Endothelial cell of umbilical vein (primary cell): ENCODE measurements at regions not wholly inside any gene's neighbourhood (a gene's known extent, or its start where the extent isn't known, plus 50 kb on each side); places are given as distances from the start of the nearest gene placed in this dataset.

Experiments
- BruUV-seq: library from RNA; stranded (reverse); fragments of 400-500 nt; replicated peaks from 2 replicates; lab custom pipeline; 2021; lab: Mats Ljungman, UMichigan
- CTCF ChIA-PET: fragments of 300-600, 350-600 bp; sonication (Branson Sonifier 250); formaldehyde crosslinking; loops from one replicate; lab custom pipeline; 2021; ENCODE audit warnings: antibody characterized with exemption, inconsistent platforms; lab: Charles Lee
- POLR2A ChIA-PET: fragments of 300-600, 350-600 bp; sonication (Branson Sonifier 250); formaldehyde crosslinking; loops from one replicate; lab custom pipeline; 2021; ENCODE audit warnings: antibody characterized with exemption, inconsistent platforms; lab: Charles Lee
- DNase-seq: peaks from one replicate; pipeline ENCODE4 v3.0.0-alpha.2; 2011; ENCODE audit warnings: low read depth, low spot score
- FAIRE-seq: peaks from 2 replicates; lab custom pipeline; 2011; peaks lifted over from hg19 to GRCh38; lab: Jason Lieb, UNC
- H2AFZ ChIP-seq: 2 replicates; pipeline ENCODE4 v1.6.0; 2012; ENCODE audit warnings: low read depth, low read length, control low read depth, inconsistent platforms
- H3K27ac ChIP-seq: 2 replicates; pipeline ENCODE4 v1.5.1; 2011; ENCODE audit warnings: low read depth, mild to moderate bottlenecking, control low read depth, low read length, moderate library complexity; ENCODE audit not compliant: insufficient read depth
- H3K27me3 ChIP-seq, 2 experiments: 2 replicates each; pipeline versions ENCODE4 v1.6.0 to v1.6.1; 2011; ENCODE audit warnings: low read length in 2 of 2, mixed read lengths in 1 of 2; ENCODE audit not compliant: control insufficient read depth in 2 of 2, insufficient read depth in 2 of 2
- H3K36me3 ChIP-seq, 2 experiments: 2 replicates in 1 of 2; 3 replicates in 1 of 2; pipeline ENCODE4 v1.5.1; 2011; ENCODE audit warnings: low read length in 2 of 2, mild to moderate bottlenecking in 1 of 2, moderate library complexity in 1 of 2; ENCODE audit not compliant: control insufficient read depth in 2 of 2, insufficient read depth in 2 of 2; ENCODE audit errors: extremely low read depth in 1 of 2
- H3K4me1 ChIP-seq: 3 replicates; pipeline ENCODE4 v1.5.1; 2011; ENCODE audit warnings: mild to moderate bottlenecking, low read length; ENCODE audit not compliant: control insufficient read depth, insufficient read depth; ENCODE audit errors: extremely low read depth
- H3K4me2 ChIP-seq: 2 replicates; pipeline ENCODE4 v1.6.1; 2011; ENCODE audit warnings: low read length, control low read depth, mixed read lengths; ENCODE audit not compliant: insufficient read depth
- H3K4me3 ChIP-seq, 3 experiments: fragments of 200-600 bp in 1 of 3; sonication (generic), shearing (Covaris generic) in 1 of 3; replicated peaks in 1 of 3; 2 replicates each; pipeline ENCODE4 v1.5.1; 2011 to 2016; ENCODE audit warnings: control low read depth in 3 of 3, low read length in 3 of 3, mild to moderate bottlenecking in 2 of 3, inconsistent platforms in 1 of 3, low read depth in 1 of 3, moderate library complexity in 1 of 3; ENCODE audit not compliant: insufficient read depth in 1 of 3
- H3K79me2 ChIP-seq: 2 replicates; pipeline ENCODE4 v1.6.0; 2012; ENCODE audit warnings: low read length, inconsistent platforms; ENCODE audit not compliant: control insufficient read depth, insufficient read depth
- H3K9ac ChIP-seq: replicated peaks from 2 replicates; pipeline ENCODE3; 2011; ENCODE audit warnings: low read length, control low read depth; ENCODE audit not compliant: insufficient read depth; ENCODE audit errors: extremely low read depth
- H3K9me1 ChIP-seq: replicated peaks from 3 replicates; pipeline ENCODE4 v1.6.0; 2011; ENCODE audit warnings: mild to moderate bottlenecking, low read length; ENCODE audit not compliant: control insufficient read depth, insufficient read depth; ENCODE audit errors: extremely low read depth
- H3K9me3 ChIP-seq: replicated peaks from 2 replicates; pipeline ENCODE4 v1.5.1; 2012; ENCODE audit warnings: low read length, inconsistent platforms; ENCODE audit not compliant: control insufficient read depth, insufficient read depth
- H4K20me1 ChIP-seq: replicated peaks from 2 replicates; pipeline ENCODE3; 2011; ENCODE audit warnings: mild to moderate bottlenecking, low read length; ENCODE audit not compliant: control insufficient read depth, insufficient read depth; ENCODE audit errors: extremely low read depth
- CTCF ChIP-seq, 2 donors: IDR thresholded peaks; 1 replicate in 1 of 2; 2 replicates in 1 of 2; pipeline ENCODE4 v1.5.1; 2011; ENCODE audit warnings: low read length in 2 of 2, mild to moderate bottlenecking in 2 of 2, moderate library complexity in 2 of 2, control low read depth in 1 of 2, inconsistent platforms in 1 of 2, low read depth in 1 of 2; ENCODE audit not compliant: insufficient read depth in 1 of 2; ENCODE audit errors: extremely low read depth in 1 of 2
- EZH2 ChIP-seq: IDR thresholded peaks from 2 replicates; pipeline ENCODE4 v1.6.1; 2012; ENCODE audit warnings: borderline replicate concordance, low read depth, mild to moderate bottlenecking, moderate library complexity, low read length, inconsistent platforms; ENCODE audit not compliant: severe bottlenecking
- FOS ChIP-seq: IDR thresholded peaks from 2 replicates; pipeline ENCODE4 v1.6.1; 2011; ENCODE audit warnings: mild to moderate bottlenecking, low read length, moderate library complexity, borderline replicate concordance; ENCODE audit not compliant: insufficient read depth
- GATA2 ChIP-seq: IDR thresholded peaks from 2 replicates; pipeline ENCODE4 v1.7.0; 2011; ENCODE audit warnings: low read depth, mild to moderate bottlenecking, moderate library complexity, mixed read lengths, low read length; ENCODE audit not compliant: insufficient read length, insufficient read depth
- JUN ChIP-seq: IDR thresholded peaks from 2 replicates; pipeline ENCODE4 v1.6.1; 2011; ENCODE audit warnings: borderline replicate concordance, low read depth; ENCODE audit not compliant: insufficient read length, insufficient read depth
- MYC ChIP-seq: IDR thresholded peaks from one replicate; pipeline ENCODE4 v1.6.1; 2011; ENCODE audit warnings: mild to moderate bottlenecking, low read depth, low read length
- POLR2A ChIP-seq: IDR thresholded peaks from 2 replicates; pipeline ENCODE4 v1.6.1; 2012; ENCODE audit warnings: low read depth, mild to moderate bottlenecking, control low read depth, low read length
- POLR2AphosphoS5 ChIP-seq: IDR thresholded peaks from 2 replicates; pipeline ENCODE4 v1.6.1; 2012; ENCODE audit warnings: low read depth, mild to moderate bottlenecking, control low read depth, low read length, moderate library complexity; ENCODE audit not compliant: insufficient read depth
- dilution Hi-C: fragments of 300-500 bp; cut with MboI; formaldehyde crosslinking; loops from one replicate; pipeline ENCODE4 v1.15.0; 2019; ENCODE audit warnings: low sequenced_read_pairs; ENCODE audit not compliant: extremely low pct_ligation_motif_present
- intact Hi-C: fragments of 100-400 bp; cut with micrococcal nuclease; formaldehyde crosslinking; loops from one replicate; pipeline ENCODE4 v1.10.0; 2022
- TF ChIP-seq, protein P1 (sequence below): IDR thresholded peaks from 2 replicates; pipeline ENCODE4 v1.6.1; 2011; ENCODE audit not compliant: insufficient read depth, insufficient read length

DNA sequence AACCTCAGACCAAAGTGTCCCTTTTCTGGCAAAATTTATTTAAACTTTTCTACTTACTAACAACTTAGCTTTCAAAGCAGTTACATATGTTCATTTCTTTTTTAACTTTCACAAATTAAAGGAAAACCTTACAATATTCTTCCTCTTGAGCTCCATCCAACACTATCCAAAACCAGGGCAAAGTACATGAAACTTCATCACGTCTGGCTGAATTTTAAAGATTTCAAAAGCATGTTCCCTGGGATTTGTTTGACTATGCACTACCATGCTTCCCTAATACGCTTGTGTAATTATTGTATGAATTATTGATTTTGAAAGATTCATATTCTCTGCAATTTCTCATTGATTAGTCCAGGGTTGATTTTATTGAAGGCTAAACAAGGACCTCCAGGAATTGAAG lies 343.1 kb upstream of the TMPO start:
- Histone ChIP-seq H3K9me3 (no peaks in the 10 kb centered on the region), H3K36me3 (no peaks in the 10 kb centered on the region), H3K9me1 (no peaks in the 10 kb centered on the region), H3K27ac (no peak overlapping the region), H4K20me1 (no peaks in the 10 kb centered on the region), H3K4me1 (no peaks in the 10 kb centered on the region), H3K4me3 (no peak overlapping the region), H3K27me3 (peaks cover 0 to 2% of the 10 kb centered on the region in 2 experiments), H3K79me2 (no peaks in the 10 kb centered on the region), H3K9ac (no peak overlapping the region), H3K4me2 (no peak overlapping the region), H2AFZ (no peak overlapping the region)
- TF ChIP-seq POLR2A (no peak), CTCF (IDR thresholded peaks at IDR 0.05; ENCODE audit: extremely low read depth in 1 of 2, insufficient read depth in 1 of 2, low read depth in 1 of 2, low read length in 2 of 2) (no peak), FOS (no peak), JUN (no peak)
- TF ChIP-seq, protein P1, sequence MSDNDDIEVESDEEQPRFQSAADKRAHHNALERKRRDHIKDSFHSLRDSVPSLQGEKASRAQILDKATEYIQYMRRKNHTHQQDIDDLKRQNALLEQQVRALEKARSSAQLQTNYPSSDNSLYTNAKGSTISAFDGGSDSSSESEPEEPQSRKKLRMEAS: no peak
- DNase-seq (no peak), FAIRE-seq (no peak)
- CTCF ChIA-PET: interaction anchor here (0.8 kb wide), 1 partner anchor 13 kb away, joined by 3 read pairs; no protein-coding TSS in a partner anchor
- intact Hi-C loops: no loop called here
- dilution Hi-C loops: no loop called here
- POLR2A ChIA-PET: no interaction called here
- BruUV-seq: no TSS peak

- CTCF ChIA-PET: interaction anchor here (0.8 kb wide), 1 partner anchor 13 kb away, joined by 3 read pairs; no protein-coding TSS in a partner anchor
- dilution Hi-C loops (no loop called here), intact Hi-C loops (no loop called here)
- H3K27me3 ChIP-seq: peaks cover 0 to 2% of the 10 kb centered on the region in 2 experiments
- no TSS peak for BruUV-seq
- H2AFZ ChIP-seq: no peak overlapping the region
- DNase-seq (no peak), FAIRE-seq (no peak)
- no peaks in the 10 kb centered on the region for H3K36me3 ChIP-seq
- H3K27ac ChIP-seq: no peak overlapping the region
- H3K79me2 ChIP-seq: no peaks in the 10 kb centered on the region
- H4K20me1 ChIP-seq: no peaks in the 10 kb centered on the region
- no peak overlapping the region for H3K9ac ChIP-seq
- H3K9me3 ChIP-seq: no peaks in the 10 kb centered on the region
- no peaks in the 10 kb centered on the region for H3K4me1 ChIP-seq
- POLR2A ChIA-PET: no interaction called here
- no peak for TF ChIP-seq CTCF (IDR thresholded peaks at IDR 0.05; ENCODE audit: extremely low read depth in 1 of 2, insufficient read depth in 1 of 2, low read depth in 1 of 2, low read length in 2 of 2)
- TF ChIP-seq, protein P1: no peak
- TF ChIP-seq FOS: no peak
- no peak for TF ChIP-seq JUN
- no peak for TF ChIP-seq EZH2
- no peak for TF ChIP-seq MYC
- TF ChIP-seq POLR2A: no peak
- TF ChIP-seq GATA2: no peak
- TF ChIP-seq POLR2AphosphoS5: no peak
- no peak overlapping the region for H3K4me2 ChIP-seq
- H3K4me3 ChIP-seq: no peak overlapping the region
- no peaks in the 10 kb centered on the region for H3K9me1 ChIP-seq
Measured at GRCh38 chr12:98172801-98173200, 342.6 kb upstream of the TMPO start.
